Esophagus muscularis mucosa (tissue), 4 donors: ENCODE measurements at regions not wholly inside any gene's neighbourhood (a gene's known extent, or its start where the extent isn't known, plus 50 kb on each side); places are given as distances from the start of the nearest gene placed in this dataset.

Source experiments
- DNase-seq: peaks from one replicate; pipeline ENCODE4 v3.0.0-alpha.2; 2017; ENCODE audit errors: extremely low spot score
- H3K27ac ChIP-seq, 4 donors: fragments of 200-600 bp; sonication (generic); replicated peaks in 1 of 4; 1 replicate in 3 of 4; 2 replicates in 1 of 4; pipeline ENCODE4 v1.5.1; 2016 to 2019; ENCODE audit warnings: mild to moderate bottlenecking in 1 of 4
- H3K27me3 ChIP-seq, 4 donors: fragments of 200-600 bp; sonication (generic); one replicate each; pipeline versions ENCODE4 v1.5.1 to v1.6.0; 2016 to 2019
- H3K36me3 ChIP-seq, 4 donors: fragments of 200-600 bp; sonication (generic); one replicate each; pipeline ENCODE4 v1.5.1; 2016 to 2019
- H3K4me1 ChIP-seq, 4 donors: fragments of 200-600 bp; sonication (generic); one replicate each; pipeline ENCODE4 v1.5.1; 2016 to 2019
- H3K4me3 ChIP-seq, 4 donors: fragments of 200-600 bp; sonication (generic); 1 replicate in 2 of 4; 2 replicates in 2 of 4; pipeline ENCODE4 v1.5.1; 2016 to 2019; ENCODE audit warnings: mild to moderate bottlenecking in 4 of 4, moderate library complexity in 1 of 4
- H3K9me3 ChIP-seq, 4 donors: fragments of 200-600 bp; sonication (generic); 1 replicate in 3 of 4; 2 replicates in 1 of 4; pipeline ENCODE4 v1.5.1; 2016 to 2019
- CTCF ChIP-seq, 3 experiments: fragments of 200-600 bp in 2 of 3; fragments of 450-650 bp in 1 of 3; sonication (generic) in 2 of 3; IDR thresholded peaks; one replicate each; pipeline ENCODE4 v1.5.1; 2017 to 2019; ENCODE audit warnings: antibody characterized with exemption in 3 of 3, mild to moderate bottlenecking in 2 of 3, moderate library complexity in 1 of 3
- EP300 ChIP-seq: sonication (generic); formaldehyde crosslinking; IDR thresholded peaks from one replicate; pipeline ENCODE4 v1.6.1; 2017; ENCODE audit warnings: antibody characterized with exemption
- POLR2A ChIP-seq: fragments of 450-650 bp; IDR thresholded peaks from one replicate; pipeline ENCODE4 v1.6.1; 2017; ENCODE audit warnings: antibody characterized with exemption, moderate library complexity, mild to moderate bottlenecking, low read depth
- POLR2AphosphoS5 ChIP-seq, 2 donors: sonication (generic); formaldehyde crosslinking; IDR thresholded peaks; one replicate each; pipeline ENCODE4 v1.6.1; 2017; ENCODE audit warnings: antibody characterized with exemption in 2 of 2
- WGBS: methylation state at CpG from one replicate; pipeline ENCODE4 v1.1.5; 2018; 5-methylcytosine and 5-hydroxymethylcytosine counted together
- intact Hi-C: fragments of 100-400 bp; cut with DNase I; formaldehyde crosslinking; loops from one replicate; pipeline ENCODE4 v1.15.1; 2023

GRCh38 chr3:18134386-18135059 lies 290.6 kb downstream of the SATB1 start:
- Histone ChIP-seq H3K9me3 (no peaks in the 10 kb centered on the region), H3K4me1 (no peaks in the 10 kb centered on the region), H3K4me3 (no peak overlapping the region), H3K36me3 (no peaks in the 10 kb centered on the region), H3K27me3 (no peaks in the 10 kb centered on the region), H3K27ac (no peak overlapping the region)
- WGBS, result 73% methylated on average over 2 of the region's 2 CpGs
- TF ChIP-seq CTCF (IDR thresholded peaks at IDR 0.05), result no peak
- DNase-seq, result no peak
- intact Hi-C loops, result no loop called here

GRCh38 chr3:18132991-18133390 lies 292.1 kb downstream of the SATB1 start:
- Histone ChIP-seq H3K4me3 (no peak overlapping the region), H3K27ac (no peak overlapping the region), H3K4me1 (no peaks in the 10 kb centered on the region), H3K36me3 (no peaks in the 10 kb centered on the region), H3K9me3 (no peaks in the 10 kb centered on the region), H3K27me3 (no peaks in the 10 kb centered on the region)
- DNase-seq, result no peak
- no peak for TF ChIP-seq POLR2AphosphoS5 (IDR thresholded peaks at IDR 0.05)
- no peak for TF ChIP-seq EP300
- TF ChIP-seq CTCF (IDR thresholded peaks at IDR 0.05), result no peak
- no peak for TF ChIP-seq POLR2A
- intact Hi-C loops, result no loop called here

- Histone ChIP-seq H3K9me3 (no peaks in the 10 kb centered on the region), H3K4me3 (no peak overlapping the region), H3K27me3 (no peaks in the 10 kb centered on the region), H3K4me1 (no peaks in the 10 kb centered on the region), H3K36me3 (no peaks in the 10 kb centered on the region), H3K27ac (no peak overlapping the region)
- WGBS, result 77% methylated on average over 11 of the region's 11 CpGs
- intact Hi-C loops, result no loop called here
- DNase-seq, result no peak
- TF ChIP-seq CTCF (IDR thresholded peaks at IDR 0.05) (no peak), POLR2A (no peak), EP300 (no peak), POLR2AphosphoS5 (IDR thresholded peaks at IDR 0.05) (no peak)
Observed at GRCh38 chr3:18127859-18128681, 297.1 kb downstream of the SATB1 start.

GRCh38 chr3:18127174-18127858 lies 297.8 kb downstream of the SATB1 start:
- intact Hi-C loops, result no loop called here
- no peaks in the 10 kb centered on the region for H3K9me3 ChIP-seq
- H3K4me3 ChIP-seq, result no peak overlapping the region
- no peaks in the 10 kb centered on the region for H3K27me3 ChIP-seq
- no peaks in the 10 kb centered on the region for H3K36me3 ChIP-seq
- H3K4me1 ChIP-seq, result no peaks in the 10 kb centered on the region
- 75% methylated on average over 3 of the region's 3 CpGs for WGBS
- no peak for DNase-seq
- H3K27ac ChIP-seq, result no peak overlapping the region
- TF ChIP-seq POLR2A (no peak), POLR2AphosphoS5 (IDR thresholded peaks at IDR 0.05) (no peak), EP300 (no peak), CTCF (IDR thresholded peaks at IDR 0.05) (no peak)
